Omental fat pad (tissue), 3 donors: ENCODE measurements at regions not wholly inside any gene's neighbourhood (a gene's known extent, or its start where the extent isn't known, plus 50 kb on each side); places are given as distances from the start of the nearest gene placed in this dataset.

Experiments used
- ATAC-seq: fragments of 150-250 bp; one replicate; pipeline ENCODE4 v1.9.1; 2016; ENCODE audit warnings: mild to moderate bottlenecking, moderate library complexity; ENCODE audit not compliant: low FRiP score
- DNase-seq: peaks from one replicate; pipeline ENCODE4 v3.0.0-alpha.2; 2019; ENCODE audit warnings: low spot score
- TF ChIP-seq, protein P1 (sequence below), 3 donors: fragments of 450-650 bp; IDR thresholded peaks; one replicate each; pipeline ENCODE4 v1.5.1; 2016 to 2017; ENCODE audit warnings: antibody characterized with exemption in 3 of 3, mild to moderate bottlenecking in 3 of 3, moderate library complexity in 2 of 3

DNA sequence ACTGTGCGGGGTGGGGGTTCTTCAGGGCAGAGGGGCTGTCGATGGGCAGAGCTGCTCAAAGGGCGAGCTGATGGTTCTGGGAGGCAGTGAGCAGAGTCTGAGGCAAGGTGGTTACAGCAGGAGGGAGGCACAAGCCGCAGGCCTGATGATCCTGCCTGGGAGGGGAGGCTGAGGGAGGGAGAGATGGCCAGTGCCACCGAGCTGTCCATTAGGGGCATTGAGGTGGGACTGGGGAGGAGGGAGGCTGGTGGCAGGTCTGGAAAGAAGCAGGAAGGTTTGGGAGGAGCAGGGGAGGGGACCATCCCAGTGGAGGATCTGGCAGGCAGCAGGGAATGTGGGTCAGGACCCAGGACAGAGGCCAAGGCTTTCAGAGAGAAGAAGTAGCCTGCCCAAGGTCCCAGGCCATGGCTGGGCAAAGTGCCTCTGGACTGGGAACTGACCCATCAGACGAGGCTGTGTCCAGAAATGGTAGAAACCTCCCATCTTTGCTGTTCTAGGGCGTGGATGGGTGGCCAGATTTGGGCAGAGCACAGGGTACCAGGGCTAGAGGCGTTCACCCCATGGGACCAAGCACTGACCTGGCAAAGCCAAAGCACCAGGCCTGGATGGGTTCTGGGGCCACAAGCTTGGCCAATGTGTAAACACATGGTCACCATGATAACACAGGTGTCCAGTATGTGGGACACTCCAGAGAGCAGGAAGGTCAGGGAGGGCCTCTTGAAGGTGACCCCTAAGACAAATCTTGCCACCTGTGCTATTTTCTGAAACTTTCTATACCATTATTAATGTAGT lies 55.5 kb downstream of the INHBB start:
- TF ChIP-seq, protein P1, sequence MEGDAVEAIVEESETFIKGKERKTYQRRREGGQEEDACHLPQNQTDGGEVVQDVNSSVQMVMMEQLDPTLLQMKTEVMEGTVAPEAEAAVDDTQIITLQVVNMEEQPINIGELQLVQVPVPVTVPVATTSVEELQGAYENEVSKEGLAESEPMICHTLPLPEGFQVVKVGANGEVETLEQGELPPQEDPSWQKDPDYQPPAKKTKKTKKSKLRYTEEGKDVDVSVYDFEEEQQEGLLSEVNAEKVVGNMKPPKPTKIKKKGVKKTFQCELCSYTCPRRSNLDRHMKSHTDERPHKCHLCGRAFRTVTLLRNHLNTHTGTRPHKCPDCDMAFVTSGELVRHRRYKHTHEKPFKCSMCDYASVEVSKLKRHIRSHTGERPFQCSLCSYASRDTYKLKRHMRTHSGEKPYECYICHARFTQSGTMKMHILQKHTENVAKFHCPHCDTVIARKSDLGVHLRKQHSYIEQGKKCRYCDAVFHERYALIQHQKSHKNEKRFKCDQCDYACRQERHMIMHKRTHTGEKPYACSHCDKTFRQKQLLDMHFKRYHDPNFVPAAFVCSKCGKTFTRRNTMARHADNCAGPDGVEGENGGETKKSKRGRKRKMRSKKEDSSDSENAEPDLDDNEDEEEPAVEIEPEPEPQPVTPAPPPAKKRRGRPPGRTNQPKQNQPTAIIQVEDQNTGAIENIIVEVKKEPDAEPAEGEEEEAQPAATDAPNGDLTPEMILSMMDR (IDR thresholded peaks at IDR 0.05), result no peak
- ATAC-seq, result no peak
- no peak for DNase-seq

DNA sequence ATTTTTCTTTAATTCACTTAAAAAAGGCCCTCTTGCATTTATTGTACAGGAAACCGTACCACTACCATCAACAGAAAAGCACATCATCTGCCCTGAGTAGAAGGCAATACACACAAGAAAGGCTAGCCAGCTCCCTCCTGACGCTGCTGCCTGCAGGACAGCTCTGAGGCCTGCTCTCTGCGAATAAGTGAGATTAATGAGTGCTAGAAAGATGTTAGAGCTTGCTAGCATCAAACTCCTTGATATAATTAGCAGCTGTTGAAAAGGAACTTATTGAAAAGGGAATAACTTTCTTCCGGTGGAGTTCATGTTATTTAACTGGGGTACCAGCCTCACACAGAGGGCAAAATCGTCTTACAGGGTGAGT lies 56.1 kb downstream of the INHBB start:
- no peak for DNase-seq
- ATAC-seq, result no peak
- TF ChIP-seq, protein P1 (IDR thresholded peaks at IDR 0.05), result no peak

DNA sequence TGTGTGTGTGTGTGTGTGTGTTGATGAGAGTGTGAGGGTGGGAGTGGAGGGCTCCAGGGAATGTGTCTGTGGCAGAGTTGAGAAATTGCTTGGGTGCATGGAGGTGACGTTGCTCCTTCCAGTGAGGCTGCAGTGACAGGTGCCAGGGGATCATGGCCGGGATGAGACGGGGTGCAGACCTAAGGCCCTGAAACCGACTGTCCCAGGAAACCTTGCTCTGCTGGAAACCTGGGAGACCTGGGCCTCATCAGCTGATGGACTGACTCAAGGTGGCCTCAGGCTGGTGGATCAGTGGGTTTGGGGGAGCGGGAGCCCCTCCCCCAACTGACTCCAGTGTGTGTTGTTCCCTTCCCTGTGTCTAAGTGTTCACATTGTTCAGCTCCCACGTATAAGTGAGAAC lies 56.6 kb downstream of the INHBB start:
- ATAC-seq, result no peak
- no peak for DNase-seq
- TF ChIP-seq, protein P1 (IDR thresholded peaks at IDR 0.05), result no peak

DNA sequence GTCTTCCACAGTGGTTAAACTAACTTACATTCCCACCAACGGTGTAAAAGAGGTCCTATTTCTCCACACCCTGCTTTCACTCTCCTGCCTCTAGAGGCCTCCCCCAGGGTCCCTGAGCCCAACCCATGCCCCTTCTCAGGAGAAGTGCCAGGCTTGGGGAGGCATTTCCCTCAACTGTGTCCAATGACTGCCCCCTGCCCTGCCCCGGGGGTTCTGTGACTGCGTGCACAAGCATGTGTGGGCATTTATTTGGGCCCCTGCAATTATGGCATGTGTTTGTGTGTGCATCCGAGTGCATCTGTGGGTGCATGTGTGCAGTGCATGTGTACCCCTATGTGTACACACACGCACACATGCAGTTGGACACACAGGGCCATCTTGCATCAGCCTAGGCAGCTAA lies 57.3 kb downstream of the INHBB start:
- no peak for ATAC-seq
- TF ChIP-seq, protein P1 (IDR thresholded peaks at IDR 0.05), result no peak
- DNase-seq, result no peak

DNA sequence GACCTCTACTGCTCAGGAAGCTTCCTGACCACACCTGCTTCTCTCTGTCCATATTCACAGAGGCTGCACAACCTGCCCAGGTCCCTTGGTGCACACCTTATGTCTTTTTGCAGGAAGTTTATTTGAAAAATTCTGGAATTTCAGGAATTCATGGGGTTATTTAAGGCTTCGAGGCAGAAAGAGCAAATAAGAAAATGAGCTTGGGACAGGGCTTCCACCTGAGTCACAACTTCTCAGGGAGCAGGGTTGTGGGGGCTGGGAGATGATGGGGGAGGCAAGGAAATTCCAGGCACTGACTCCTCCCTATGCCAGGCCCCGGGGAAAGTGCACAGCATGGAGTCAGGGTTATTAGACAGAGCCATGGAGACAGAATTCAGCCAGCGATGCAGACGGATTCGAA lies 57.7 kb downstream of the INHBB start:
- DNase-seq (no peak), ATAC-seq (no peak)
- TF ChIP-seq, protein P1 (IDR thresholded peaks at IDR 0.05), result no peak

DNA sequence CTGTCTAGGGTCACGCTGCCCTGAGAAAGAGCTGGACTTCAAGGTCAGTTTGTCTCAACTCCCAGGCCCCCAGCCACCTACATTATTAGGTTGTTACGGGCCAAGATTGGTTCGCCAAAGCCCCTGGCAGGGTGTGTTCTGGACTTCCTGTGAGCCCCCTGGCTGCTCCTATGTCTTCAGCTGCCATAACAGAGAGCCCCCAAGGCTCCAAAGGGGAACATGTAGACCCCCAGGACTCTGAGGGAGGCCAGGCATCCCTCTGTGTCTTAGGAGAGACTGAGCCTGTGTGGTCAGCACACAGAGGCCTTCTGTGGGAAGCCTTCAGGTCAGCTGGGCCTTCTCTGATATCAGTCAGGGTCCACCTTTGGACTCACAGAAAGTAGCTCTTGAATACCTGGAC lies 58.3 kb downstream of the INHBB start:
- ATAC-seq (no peak), DNase-seq (no peak)
- TF ChIP-seq, protein P1 (IDR thresholded peaks at IDR 0.05), result no peak
